IMR-90 (cell line): ENCODE measurements at regions not wholly inside any gene's neighbourhood (a gene's known extent, or its start where the extent isn't known, plus 50 kb on each side); places are given as distances from the start of the nearest gene placed in this dataset.

Experiments
- CTCF ChIP-seq: conservative IDR thresholded peaks from 2 replicates; pipeline ENCODE4 v1.5.1; 2012; ENCODE audit warnings: mild to moderate bottlenecking, low read depth, low read length, improper control_type of control experiment
- FOS ChIP-seq: fragments of 150-350 bp; IDR thresholded peaks from 2 replicates; pipeline ENCODE4 v1.6.1; 2016; ENCODE audit warnings: low read depth, low read length
- MAFK ChIP-seq: IDR thresholded peaks from 2 replicates; pipeline ENCODE4 v1.6.1; 2012; ENCODE audit warnings: low read depth, low read length, improper control_type of control experiment
- NFE2L2 ChIP-seq: fragments of 150-350 bp; IDR thresholded peaks from 2 replicates; pipeline ENCODE4 v1.6.1; 2016; ENCODE audit warnings: low read depth, mild to moderate bottlenecking, low read length
- POLR2A ChIP-seq: IDR thresholded peaks from 2 replicates; pipeline ENCODE4 v1.6.1; 2012; ENCODE audit warnings: mild to moderate bottlenecking, low read depth, low read length
- RFX5 ChIP-seq: IDR thresholded peaks from 2 replicates; pipeline ENCODE4 v1.8.0; 2012; ENCODE audit warnings: low read depth, mild to moderate bottlenecking, low read length, moderate library complexity
- TF ChIP-seq, protein P1 (sequence below): fragments of 150-350 bp; IDR thresholded peaks from 2 replicates; pipeline ENCODE4 v1.6.1; 2016; ENCODE audit warnings: low read depth, mild to moderate bottlenecking, low read length, moderate library complexity, borderline replicate concordance

DNA sequence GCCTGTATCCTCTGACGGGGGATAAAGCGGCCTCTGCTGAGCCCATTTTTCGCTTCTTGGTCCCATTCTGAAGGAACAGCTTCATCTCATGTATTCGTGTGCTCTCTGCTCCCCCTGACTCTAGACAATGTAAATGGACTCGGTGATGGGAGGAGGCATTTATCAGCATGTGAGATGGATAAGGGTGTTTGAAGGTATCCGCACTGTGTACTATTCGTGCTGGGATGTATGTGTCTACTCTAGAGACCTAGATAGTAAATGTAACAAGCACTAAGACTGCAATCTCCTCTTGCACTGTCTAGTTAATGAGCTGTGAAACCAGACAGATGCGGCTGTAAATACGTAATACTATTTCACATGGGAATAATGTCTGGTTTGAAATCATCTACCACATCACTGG lies 134.6 kb upstream of the ARGLU1 start:
- TF ChIP-seq CTCF = no peak
- no peak for TF ChIP-seq MAFK
- no peak for TF ChIP-seq POLR2A
- TF ChIP-seq RFX5 = no peak
- no peak for TF ChIP-seq FOS
- TF ChIP-seq, protein P1, sequence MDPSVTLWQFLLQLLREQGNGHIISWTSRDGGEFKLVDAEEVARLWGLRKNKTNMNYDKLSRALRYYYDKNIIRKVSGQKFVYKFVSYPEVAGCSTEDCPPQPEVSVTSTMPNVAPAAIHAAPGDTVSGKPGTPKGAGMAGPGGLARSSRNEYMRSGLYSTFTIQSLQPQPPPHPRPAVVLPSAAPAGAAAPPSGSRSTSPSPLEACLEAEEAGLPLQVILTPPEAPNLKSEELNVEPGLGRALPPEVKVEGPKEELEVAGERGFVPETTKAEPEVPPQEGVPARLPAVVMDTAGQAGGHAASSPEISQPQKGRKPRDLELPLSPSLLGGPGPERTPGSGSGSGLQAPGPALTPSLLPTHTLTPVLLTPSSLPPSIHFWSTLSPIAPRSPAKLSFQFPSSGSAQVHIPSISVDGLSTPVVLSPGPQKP = no peak
- no peak for TF ChIP-seq NFE2L2
